GM21786 (cell line): ENCODE measurements at regions not wholly inside any gene's neighbourhood (a gene's known extent, or its start where the extent isn't known, plus 50 kb on each side); places are given as distances from the start of the nearest gene placed in this dataset.
"Not testable (repeated sequence)": the region's sequence is repeated elsewhere in the genome, so short reads cannot be mapped to it uniquely, and the experiment has no call there.

Experiments used
- ATAC-seq: cut with Tn5 transposase; IDR thresholded peaks from one replicate; pipeline ENCODE4 v1.9.1; 2021; ENCODE audit not compliant: unreplicated experiment

GRCh38 chr3:150135287-150135721 lies 164.6 kb upstream of the PFN2 start:
- ATAC-seq: no peak

- no peak for ATAC-seq
Measured at GRCh38 chr3:150133293-150133692, 162.6 kb upstream of the PFN2 start.

GRCh38 chr3:150132101-150132749 lies 161.5 kb upstream of the PFN2 start:
- ATAC-seq: peak; percentile 56

GRCh38 chr3:150131663-150132062 lies 161.0 kb upstream of the PFN2 start:
- no peak for ATAC-seq

GRCh38 chr3:150130404-150131100 lies 159.9 kb upstream of the PFN2 start:
- ATAC-seq: no peak

GRCh38 chr3:150129166-150129565 lies 158.5 kb upstream of the PFN2 start:
- ATAC-seq: no peak

GRCh38 chr3:150128126-150128525 lies 157.4 kb upstream of the PFN2 start:
- no peak for ATAC-seq

- no peak for ATAC-seq
Measured at GRCh38 chr3:150127011-150127490, 156.4 kb upstream of the PFN2 start.

- ATAC-seq: no peak
Measured at GRCh38 chr3:150124142-150124541, 153.4 kb upstream of the PFN2 start.

- ATAC-seq: not testable (repeated sequence)
Measured at GRCh38 chr3:150123249-150123648, 152.6 kb upstream of the PFN2 start.

- no peak for ATAC-seq
Measured at GRCh38 chr3:150118219-150118618, 147.5 kb upstream of the PFN2 start.

- no peak for ATAC-seq
Measured at GRCh38 chr3:150117076-150117475, 146.4 kb upstream of the PFN2 start.

- no peak for ATAC-seq
Measured at GRCh38 chr3:150116196-150116595, 145.5 kb upstream of the PFN2 start.

GRCh38 chr3:150114873-150115540 lies 144.3 kb upstream of the PFN2 start:
- ATAC-seq: peak; percentile 91

- ATAC-seq: no peak
Measured at GRCh38 chr3:150114273-150114672, 143.6 kb upstream of the PFN2 start.

- ATAC-seq: no peak
Measured at GRCh38 chr3:150110097-150110496, 139.4 kb upstream of the PFN2 start.

- ATAC-seq: no peak
Measured at GRCh38 chr3:150107429-150108175, 136.9 kb upstream of the PFN2 start.

GRCh38 chr3:150106740-150107428 lies 136.2 kb upstream of the PFN2 start:
- ATAC-seq: no peak

- ATAC-seq: no peak
Measured at GRCh38 chr3:150105886-150106612, 135.4 kb upstream of the PFN2 start.

GRCh38 chr3:150105025-150105424 lies 134.3 kb upstream of the PFN2 start:
- no peak for ATAC-seq
